GM23248 (cell line): ENCODE measurements at regions not wholly inside any gene's neighbourhood (a gene's known extent, or its start where the extent isn't known, plus 50 kb on each side); places are given as distances from the start of the nearest gene placed in this dataset.

Experiments used
- DNase-seq: peaks from one replicate; pipeline ENCODE4 v3.0.0-alpha.2; 2015
- H2AFZ ChIP-seq: fragments of 200-600 bp; sonication (generic); 2 replicates; pipeline ENCODE4 v1.6.1; 2016; ENCODE audit warnings: antibody characterized with exemption
- H3F3A ChIP-seq: fragments of 200-600 bp; sonication (generic); 2 replicates; pipeline ENCODE4 v1.6.1; 2016; ENCODE audit warnings: mild to moderate bottlenecking, antibody characterized with exemption, mixed run types; ENCODE audit not compliant: insufficient read depth
- H3K27ac ChIP-seq: fragments of 200-600 bp; sonication (generic); 2 replicates; pipeline ENCODE4 v1.5.1; 2016; ENCODE audit warnings: mild to moderate bottlenecking
- H3K27me3 ChIP-seq: fragments of 200-600 bp; sonication (generic); replicated peaks from 2 replicates; pipeline ENCODE4 v1.6.1; 2016; ENCODE audit warnings: mild to moderate bottlenecking; ENCODE audit not compliant: insufficient read depth
- H3K36me3 ChIP-seq: fragments of 200-600 bp; sonication (generic); 2 replicates; pipeline ENCODE4 v1.6.1; 2016; ENCODE audit warnings: low read depth, mild to moderate bottlenecking
- H3K4me1 ChIP-seq: fragments of 200-600 bp; sonication (generic); 2 replicates; pipeline ENCODE4 v1.6.1; 2016; ENCODE audit warnings: mild to moderate bottlenecking; ENCODE audit not compliant: insufficient read depth
- H3K4me2 ChIP-seq: fragments of 200-600 bp; sonication (generic); one replicate; pipeline ENCODE4 v1.6.1; 2016; ENCODE audit warnings: mild to moderate bottlenecking; ENCODE audit not compliant: unreplicated experiment
- H3K4me3 ChIP-seq: fragments of 200-600 bp; sonication (generic); 2 replicates; pipeline ENCODE4 v1.5.1; 2016; ENCODE audit warnings: mild to moderate bottlenecking
- H3K79me2 ChIP-seq: fragments of 200-600 bp; sonication (generic); 2 replicates; pipeline ENCODE4 v1.6.1; 2016; ENCODE audit warnings: mild to moderate bottlenecking; ENCODE audit not compliant: insufficient read depth
- H3K9ac ChIP-seq: fragments of 200-600 bp; sonication (generic); 2 replicates; pipeline ENCODE4 v1.6.1; 2016; ENCODE audit warnings: mild to moderate bottlenecking
- H3K9me2 ChIP-seq: fragments of 200-600 bp; sonication (generic); 2 replicates; pipeline ENCODE4 v1.6.1; 2016; ENCODE audit warnings: mixed run types, mild to moderate bottlenecking, moderate library complexity; ENCODE audit not compliant: insufficient read depth
- H3K9me3 ChIP-seq: fragments of 200-600 bp; sonication (generic); one replicate; pipeline ENCODE4 v1.6.1; 2017; ENCODE audit warnings: low read depth
- H4K20me1 ChIP-seq: fragments of 200-600 bp; sonication (generic); 2 replicates; pipeline ENCODE4 v1.6.0; 2016; ENCODE audit not compliant: insufficient read depth
- EZH2 ChIP-seq: fragments of 200-600 bp; sonication (generic); IDR thresholded peaks from 2 replicates; pipeline ENCODE4 v1.6.1; 2018; ENCODE audit warnings: antibody characterized with exemption, mild to moderate bottlenecking; ENCODE audit not compliant: insufficient read depth, poor library complexity, severe bottlenecking
- EZH2phosphoT487 ChIP-seq: fragments of 200-600 bp; sonication (generic); IDR thresholded peaks from 2 replicates; pipeline ENCODE4 v1.6.1; 2018; ENCODE audit warnings: antibody characterized with exemption, moderate library complexity, mild to moderate bottlenecking, low read depth; ENCODE audit not compliant: insufficient read depth
- WGBS, 2 experiments: methylation state at CpG; one replicate each; pipeline ENCODE4 v1.1.6; 2015 to 2017; ENCODE audit warnings: low lambda C conversion rate in 2 of 2, low coverage in 1 of 2; ENCODE audit errors: missing lambda C conversion rate in 2 of 2; 5-methylcytosine and 5-hydroxymethylcytosine counted together
- in situ Hi-C: fragments of 300-500 bp; cut with MboI; formaldehyde crosslinking; loops from 2 replicates; pipeline ENCODE4 v1.15.0; 2020

DNA sequence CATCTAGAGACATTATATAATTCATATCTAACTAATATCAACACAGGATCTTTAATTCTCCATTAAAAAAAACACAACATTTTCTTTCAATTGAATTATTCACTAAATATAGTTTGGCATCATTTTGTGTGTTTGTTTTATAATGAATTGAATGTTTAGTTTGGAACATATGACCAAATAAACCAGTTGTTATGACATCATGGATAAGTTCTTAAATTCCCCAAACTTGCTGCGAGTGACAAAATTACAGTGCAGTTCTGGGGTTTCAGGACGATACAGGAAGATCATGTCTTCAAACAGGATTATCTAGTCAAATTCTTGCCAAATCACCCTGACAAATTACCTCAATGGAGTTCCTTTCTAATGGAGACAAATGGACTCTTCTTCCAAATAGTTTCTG, 473.6 kb downstream of the EPM2A start:
- H3K79me2 ChIP-seq = no peaks in the 10 kb centered on the region
- H3K4me3 ChIP-seq = no peak overlapping the region
- in situ Hi-C loops = no loop called here
- H2AFZ ChIP-seq = no peak overlapping the region
- H3K27ac ChIP-seq = no peak overlapping the region
- WGBS, 2 experiments = 47 to 48% methylated on average over 2 of the region's 2 CpGs
- H3F3A ChIP-seq = no peaks in the 10 kb centered on the region
- H3K4me2 ChIP-seq = no peak overlapping the region
- H3K9me2 ChIP-seq = 0 out of 2 replicates have a peak, but pooled peaks cover 4% of the 10 kb centered on the region
- H3K27me3 ChIP-seq = peaks cover 10% of the 10 kb centered on the region
- H3K9ac ChIP-seq = no peak overlapping the region
- no peaks in the 10 kb centered on the region for H3K36me3 ChIP-seq
- H4K20me1 ChIP-seq = no peaks in the 10 kb centered on the region
- H3K9me3 ChIP-seq = no peaks in the 10 kb centered on the region
- TF ChIP-seq EZH2 (no peak), EZH2phosphoT487 (no peak)
- no peaks in the 10 kb centered on the region for H3K4me1 ChIP-seq
- DNase-seq = no peak

DNA sequence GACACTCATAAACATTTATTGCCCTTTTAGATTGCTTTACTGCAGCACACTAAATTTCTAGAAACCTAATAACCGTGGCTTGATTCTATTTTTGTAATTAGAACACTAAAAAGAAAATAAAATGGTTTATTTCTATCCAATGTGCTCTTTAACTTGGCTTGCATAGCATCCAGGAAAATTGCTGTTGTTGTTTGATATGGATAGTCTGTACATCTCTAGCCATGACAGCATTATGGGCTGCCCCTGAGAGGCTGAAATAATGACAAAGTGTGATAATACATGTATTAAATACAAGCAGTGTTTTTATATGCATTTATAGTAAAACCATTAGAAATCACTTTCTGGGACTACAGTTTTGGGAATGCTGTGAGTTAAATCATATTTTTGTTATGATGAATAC, 472.5 kb downstream of the EPM2A start:
- WGBS, 2 experiments = 2 to 8% methylated on average over 1 of the region's 1 CpG
- no peaks in the 10 kb centered on the region for H4K20me1 ChIP-seq
- no peak overlapping the region for H3K4me3 ChIP-seq
- H3K36me3 ChIP-seq = no peaks in the 10 kb centered on the region
- no peaks in the 10 kb centered on the region for H3K9me3 ChIP-seq
- no peak overlapping the region for H3K9ac ChIP-seq
- in situ Hi-C loops = no loop called here
- peaks cover 10% of the 10 kb centered on the region for H3K27me3 ChIP-seq
- no peaks in the 10 kb centered on the region for H3F3A ChIP-seq
- 0 out of 2 replicates have a peak, but pooled peaks cover 4% of the 10 kb centered on the region for H3K9me2 ChIP-seq
- TF ChIP-seq EZH2 = no peak
- no peak for TF ChIP-seq EZH2phosphoT487
- no peaks in the 10 kb centered on the region for H3K79me2 ChIP-seq
- H3K4me2 ChIP-seq = no peak overlapping the region
- H3K4me1 ChIP-seq = no peaks in the 10 kb centered on the region
- H3K27ac ChIP-seq = no peak overlapping the region
- DNase-seq = no peak
- H2AFZ ChIP-seq = no peak overlapping the region

DNA sequence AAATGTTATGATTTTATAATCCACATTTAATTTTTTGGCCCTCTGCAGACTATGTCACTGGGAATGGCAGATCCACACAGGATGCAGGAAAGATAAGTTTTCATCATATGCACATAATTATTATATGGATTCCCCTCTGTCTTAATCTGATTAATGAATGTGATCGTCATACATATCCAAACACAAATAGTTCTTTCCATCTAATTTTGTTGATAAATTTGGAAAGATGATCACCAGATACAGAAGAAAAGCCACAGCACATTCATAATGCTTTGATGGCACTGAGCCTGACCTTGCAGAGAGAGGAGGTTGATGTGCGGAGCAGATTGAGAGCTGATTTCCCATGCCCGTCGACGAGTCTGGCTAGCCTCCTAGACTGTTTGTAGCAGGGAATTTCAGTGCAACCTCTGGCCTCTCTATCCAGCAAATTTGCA, 471.5 kb downstream of the EPM2A start:
- Histone ChIP-seq H4K20me1 (no peaks in the 10 kb centered on the region), H3K9ac (no peak overlapping the region), H2AFZ (no peak overlapping the region), H3K9me3 (no peaks in the 10 kb centered on the region), H3K4me3 (no peak overlapping the region), H3K4me2 (no peak overlapping the region), H3K9me2 (0 out of 2 replicates have a peak, but pooled peaks cover 4% of the 10 kb centered on the region), H3K27ac (no peak overlapping the region), H3K36me3 (no peaks in the 10 kb centered on the region), H3K79me2 (no peaks in the 10 kb centered on the region), H3F3A (no peaks in the 10 kb centered on the region), H3K4me1 (no peaks in the 10 kb centered on the region), H3K27me3 (peaks cover 16% of the 10 kb centered on the region)
- WGBS, 2 experiments = 25 to 26% methylated on average over 5 of the region's 5 CpGs
- DNase-seq = no peak
- in situ Hi-C loops = no loop called here
- TF ChIP-seq EZH2 (no peak), EZH2phosphoT487 (no peak)

DNA sequence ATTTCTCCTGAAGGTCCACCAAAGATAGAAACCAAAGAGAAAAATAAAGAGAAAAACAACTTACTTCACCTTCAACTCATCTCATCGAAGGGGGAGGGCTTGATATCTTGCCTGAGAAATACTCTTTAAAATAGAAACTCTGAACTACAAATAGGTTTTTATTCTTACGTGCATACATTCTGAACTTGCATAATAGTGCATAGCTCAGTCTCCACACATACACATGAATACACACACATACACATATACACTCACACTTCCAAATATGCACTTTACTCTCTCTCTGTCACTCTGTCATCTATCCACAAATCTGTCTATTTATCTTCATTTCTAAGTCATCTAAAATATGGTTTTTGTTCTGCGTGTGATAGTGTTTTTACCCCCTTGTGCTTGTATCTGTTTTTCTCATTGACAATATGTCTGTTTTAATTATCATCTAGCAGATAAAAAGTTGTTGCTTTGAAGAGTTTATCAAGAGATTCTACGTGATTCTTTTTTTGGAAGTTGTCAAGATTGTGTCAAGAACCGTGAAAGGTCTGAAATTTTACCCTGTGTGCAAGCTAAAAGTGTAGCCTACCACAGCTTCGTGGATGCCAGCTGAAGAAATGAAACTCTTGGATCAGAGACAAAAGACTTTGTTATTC, 468.8 kb downstream of the EPM2A start:
- no peak for DNase-seq
- Histone ChIP-seq H3K9me3 (no peaks in the 10 kb centered on the region), H3K79me2 (no peaks in the 10 kb centered on the region), H3K9ac (no peak overlapping the region), H2AFZ (no peak overlapping the region), H3K4me3 (no peak overlapping the region), H4K20me1 (no peaks in the 10 kb centered on the region), H3K4me1 (no peaks in the 10 kb centered on the region), H3K4me2 (no peak overlapping the region), H3K27ac (no peak overlapping the region), H3K27me3 (peaks cover 16% of the 10 kb centered on the region), H3K36me3 (no peaks in the 10 kb centered on the region), H3F3A (no peaks in the 10 kb centered on the region), H3K9me2 (0 out of 2 replicates have a peak, but pooled peaks cover 4% of the 10 kb centered on the region)
- TF ChIP-seq EZH2phosphoT487 (no peak), EZH2 (no peak)
- in situ Hi-C loops = no loop called here
- 38% methylated on average over 6 of the region's 6 CpGs for WGBS, 2 experiments
